IMR-90 (cell line): ENCODE measurements at regions not wholly inside any gene's neighbourhood (a gene's known extent, or its start where the extent isn't known, plus 50 kb on each side); places are given as distances from the start of the nearest gene placed in this dataset.

Source experiments
- ATAC-seq: fragments of 200-7000 bp; cut with Tn5 transposase; 2 replicates; pipeline ENCODE4 v1.9.1; 2020; ENCODE audit warnings: low read depth, mild to moderate bottlenecking, moderate library complexity
- BruUV-seq: library from RNA; stranded (reverse); fragments of 400-500 nt; replicated peaks from 2 replicates; lab custom pipeline; 2021; lab: Mats Ljungman, UMichigan
- CTCF ChIA-PET: fragments of 300-600 bp; formaldehyde crosslinking; extraction: SDS; loops from one replicate; lab custom pipeline; 2021; ENCODE audit warnings: antibody characterized with exemption; lab: Yijun Ruan, JAX
- POLR2A ChIA-PET: fragments of 300-600 bp; sonication (Branson Sonifier 250); formaldehyde crosslinking; loops from one replicate; lab custom pipeline; 2022; ENCODE audit warnings: antibody characterized with exemption; ENCODE audit not compliant: unreplicated experiment; lab: Charles Lee
- DNase-seq: peaks from one replicate; pipeline ENCODE4 v3.0.0; 2013
- H2AFZ ChIP-seq: replicated peaks from 2 replicates; pipeline ENCODE3; 2013; ENCODE audit warnings: low read length, mild to moderate bottlenecking; ENCODE audit not compliant: poor library complexity
- H2AK5ac ChIP-seq: 2 replicates; pipeline ENCODE4 v1.6.1; 2013; ENCODE audit warnings: low read depth, low read length, inconsistent platforms
- H2AK9ac ChIP-seq: replicated peaks from 2 replicates; pipeline ENCODE3; 2013; ENCODE audit warnings: mild to moderate bottlenecking, low read depth, low read length, moderate library complexity; ENCODE audit not compliant: poor library complexity
- H2BK120ac ChIP-seq: 2 replicates; pipeline ENCODE4 v1.6.1; 2013; ENCODE audit warnings: low read depth, low read length, inconsistent platforms
- H2BK15ac ChIP-seq: 3 replicates; pipeline ENCODE4 v1.6.1; 2013; ENCODE audit warnings: low read depth, low read length, inconsistent platforms
- H2BK20ac ChIP-seq: 2 replicates; pipeline ENCODE4 v1.6.1; 2013; ENCODE audit warnings: low read depth, mild to moderate bottlenecking, inconsistent platforms, low read length, moderate library complexity
- H2BK5ac ChIP-seq: 2 replicates; pipeline ENCODE4 v1.6.1; 2013; ENCODE audit warnings: mild to moderate bottlenecking, low read depth, low read length, inconsistent platforms; ENCODE audit not compliant: poor library complexity, severe bottlenecking
- H3K14ac ChIP-seq: replicated peaks from 2 replicates; pipeline ENCODE4 v1.6.1; 2013; ENCODE audit warnings: low read depth, low read length, inconsistent platforms
- H3K18ac ChIP-seq: 2 replicates; pipeline ENCODE4 v1.6.1; 2013; ENCODE audit warnings: low read depth, low read length, control low read depth
- H3K23ac ChIP-seq: 2 replicates; pipeline ENCODE4 v1.6.1; 2013; ENCODE audit warnings: low read depth, low read length, inconsistent platforms
- H3K27ac ChIP-seq: 2 replicates; pipeline ENCODE4 v1.5.1; 2013; ENCODE audit warnings: mild to moderate bottlenecking, control low read depth, low read length; ENCODE audit not compliant: insufficient read depth
- H3K27me3 ChIP-seq: 2 replicates; pipeline ENCODE4 v1.6.1; 2013; ENCODE audit warnings: low read length; ENCODE audit not compliant: control insufficient read depth, insufficient read depth
- H3K36me3 ChIP-seq: 2 replicates; pipeline ENCODE4 v1.6.1; 2013; ENCODE audit warnings: low read length, mixed read lengths; ENCODE audit not compliant: control insufficient read depth, insufficient read depth
- H3K4ac ChIP-seq: 2 replicates; pipeline ENCODE4 v1.6.1; 2013; ENCODE audit warnings: low read depth, low read length, inconsistent platforms
- H3K4me1 ChIP-seq: 2 replicates; pipeline ENCODE4 v1.6.1; 2013; ENCODE audit warnings: low read length, mixed read lengths; ENCODE audit not compliant: control insufficient read depth, insufficient read depth
- H3K4me2 ChIP-seq: 2 replicates; pipeline ENCODE4 v1.6.1; 2013; ENCODE audit warnings: low read depth, mild to moderate bottlenecking, control low read depth, low read length, moderate library complexity
- H3K4me3 ChIP-seq: 2 replicates; pipeline ENCODE4 v1.5.1; 2013; ENCODE audit warnings: low read depth, mild to moderate bottlenecking, control low read depth, low read length, moderate library complexity; ENCODE audit not compliant: insufficient read depth
- H3K56ac ChIP-seq: 2 replicates; pipeline ENCODE4 v1.6.1; 2013; ENCODE audit warnings: low read length, inconsistent platforms; ENCODE audit not compliant: insufficient read depth; ENCODE audit errors: extremely low read depth
- H3K79me1 ChIP-seq, 2 experiments: 2 replicates each; pipeline ENCODE4 v1.6.1; 2013; ENCODE audit warnings: low read length in 2 of 2, inconsistent platforms in 1 of 2, low read depth in 1 of 2
- H3K9ac ChIP-seq: 2 replicates; pipeline ENCODE4 v1.6.1; 2013; ENCODE audit warnings: low read depth, low read length, control low read depth
- H3K9me1 ChIP-seq: 2 replicates; pipeline ENCODE4 v1.6.1; 2013; ENCODE audit warnings: low read length, inconsistent platforms; ENCODE audit not compliant: insufficient read depth
- H3K9me3 ChIP-seq: 2 replicates; pipeline ENCODE4 v1.6.1; 2013; ENCODE audit warnings: low read length; ENCODE audit not compliant: control insufficient read depth, insufficient read depth
- H4K20me1 ChIP-seq: 2 replicates; pipeline ENCODE4 v1.6.1; 2013; ENCODE audit warnings: low read length, inconsistent platforms; ENCODE audit not compliant: insufficient read depth
- H4K5ac ChIP-seq: 2 replicates; pipeline ENCODE4 v1.6.1; 2013; ENCODE audit warnings: mild to moderate bottlenecking, low read depth, low read length, control low read depth
- H4K8ac ChIP-seq, 2 experiments: 2 replicates each; pipeline ENCODE4 v1.6.1; 2013; ENCODE audit warnings: low read depth in 2 of 2, low read length in 2 of 2, control low read depth in 1 of 2, inconsistent platforms in 1 of 2
- H4K91ac ChIP-seq: 2 replicates; pipeline ENCODE4 v1.6.1; 2013; ENCODE audit warnings: low read depth, low read length, inconsistent platforms; ENCODE audit not compliant: insufficient read depth
- BHLHE40 ChIP-seq: fragments of 150-350 bp; IDR thresholded peaks from 2 replicates; pipeline ENCODE4 v1.6.1; 2016; ENCODE audit warnings: mild to moderate bottlenecking, low read depth, low read length
- CEBPB ChIP-seq: IDR thresholded peaks from 2 replicates; pipeline ENCODE4 v1.6.1; 2012; ENCODE audit warnings: low read depth, low read length, improper control_type of control experiment
- CHD1 ChIP-seq: IDR thresholded peaks from 2 replicates; pipeline ENCODE4 v1.6.1; 2012; ENCODE audit warnings: low read depth, low read length, improper control_type of control experiment
- FOS ChIP-seq: fragments of 150-350 bp; IDR thresholded peaks from 2 replicates; pipeline ENCODE4 v1.6.1; 2016; ENCODE audit warnings: low read depth, low read length
- MAFK ChIP-seq: IDR thresholded peaks from 2 replicates; pipeline ENCODE4 v1.6.1; 2012; ENCODE audit warnings: low read depth, low read length, improper control_type of control experiment
- MAZ ChIP-seq: IDR thresholded peaks from 2 replicates; pipeline ENCODE4 v1.6.1; 2012; ENCODE audit warnings: low read depth, mild to moderate bottlenecking, low read length, improper control_type of control experiment, moderate library complexity, borderline replicate concordance
- MXI1 ChIP-seq: IDR thresholded peaks from 2 replicates; pipeline ENCODE4 v1.6.1; 2012; ENCODE audit warnings: low read depth, mild to moderate bottlenecking, low read length, moderate library complexity, borderline replicate concordance
- NFE2L2 ChIP-seq: fragments of 150-350 bp; IDR thresholded peaks from 2 replicates; pipeline ENCODE4 v1.6.1; 2016; ENCODE audit warnings: low read depth, mild to moderate bottlenecking, low read length
- POLR2A ChIP-seq: IDR thresholded peaks from 2 replicates; pipeline ENCODE4 v1.6.1; 2012; ENCODE audit warnings: mild to moderate bottlenecking, low read depth, low read length
- RAD21 ChIP-seq: IDR thresholded peaks from 2 replicates; pipeline ENCODE4 v1.6.1; 2012; ENCODE audit warnings: low read length, improper control_type of control experiment
- RCOR1 ChIP-seq: IDR thresholded peaks from 2 replicates; pipeline ENCODE4 v1.6.1; 2012; ENCODE audit warnings: mild to moderate bottlenecking, low read length, improper control_type of control experiment; ENCODE audit not compliant: insufficient replicate concordance
- RFX5 ChIP-seq: IDR thresholded peaks from 2 replicates; pipeline ENCODE4 v1.8.0; 2012; ENCODE audit warnings: low read depth, mild to moderate bottlenecking, low read length, moderate library complexity
- WGBS, 2 experiments: methylation state at CpG; one replicate each; pipeline versions ENCODE4 v1.1.5 to v1.1.7; 2013; ENCODE audit warnings: missing lambda C conversion rate in 2 of 2; ENCODE audit not compliant: insufficient read length in 1 of 2; ENCODE audit errors: extremely low coverage in 2 of 2; 5-methylcytosine and 5-hydroxymethylcytosine counted together
- dilution Hi-C: fragments of 300-500 bp; cut with HindIII; formaldehyde crosslinking; loops from one replicate; pipeline ENCODE4 v1.14.3; 2018; ENCODE audit warnings: low sequenced_read_pairs; ENCODE audit not compliant: unreplicated experiment
- in situ Hi-C: fragments of 300-500 bp; cut with MboI; formaldehyde crosslinking; loops from 3 replicates; pipeline ENCODE4 v1.14.3; 2019; ENCODE audit warnings: low sequenced_read_pairs, inconsistent platforms, mixed read lengths
- intact Hi-C: fragments of 100-400 bp; cut with micrococcal nuclease; formaldehyde crosslinking; loops from 2 replicates; pipeline ENCODE4 v1.10.0; 2022
- TF ChIP-seq, protein P1 (sequence below): fragments of 150-350 bp; IDR thresholded peaks from 2 replicates; pipeline ENCODE4 v1.6.1; 2016; ENCODE audit warnings: low read depth, mild to moderate bottlenecking, low read length, moderate library complexity, borderline replicate concordance
- TF ChIP-seq, protein P2 (sequence below): conservative IDR thresholded peaks from 2 replicates; pipeline ENCODE4 v1.5.1; 2012; ENCODE audit warnings: mild to moderate bottlenecking, low read depth, low read length, improper control_type of control experiment
- TF ChIP-seq, protein P3 (sequence below): fragments of 150-350 bp; IDR thresholded peaks from 2 replicates; pipeline ENCODE4 v1.6.1; 2017; ENCODE audit warnings: mild to moderate bottlenecking, antibody characterized with exemption, low read length, low read depth

DNA sequence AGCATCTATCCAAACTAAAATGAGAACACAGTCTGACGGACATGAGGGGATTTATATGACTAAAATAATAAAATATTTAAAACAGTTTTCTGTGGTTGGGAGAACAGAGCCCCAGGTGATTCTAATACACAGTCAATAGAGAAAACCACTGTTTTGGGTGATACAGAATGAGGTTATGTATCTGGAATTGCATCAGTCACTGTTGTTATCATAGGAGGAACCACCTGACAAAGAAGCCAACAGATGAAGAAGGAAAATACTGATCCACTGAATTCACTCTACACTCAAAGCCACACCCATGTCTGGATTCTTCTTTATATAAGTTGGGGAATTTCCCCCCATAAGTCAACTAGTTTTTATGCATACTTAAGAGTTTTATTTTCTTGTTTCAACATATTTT is 799.0 kb downstream of the TLR4 start:
- in situ Hi-C loops = no loop called here

More for the DNA sequence above, 799.0 kb downstream of the TLR4 start:
- Histone ChIP-seq H2AK5ac (no peak overlapping the region), H3K36me3 (no peaks in the 10 kb centered on the region), H3K4me3 (no peak overlapping the region), H3K27me3 (no peaks in the 10 kb centered on the region), H4K5ac (no peak overlapping the region), H2BK20ac (no peak overlapping the region), H3K79me1 (no peaks in the 10 kb centered on the region), H2BK5ac (no peak overlapping the region), H4K20me1 (no peaks in the 10 kb centered on the region), H3K56ac (no peak overlapping the region), H3K18ac (no peak overlapping the region), H4K91ac (no peak overlapping the region), H3K9me1 (no peaks in the 10 kb centered on the region), H3K27ac (no peak overlapping the region), H4K8ac (no peak overlapping the region), H2BK15ac (no peak overlapping the region), H3K9me3 (peaks cover 5% of the 10 kb centered on the region), H3K9ac (no peak overlapping the region), H2AK9ac (no peak overlapping the region), H2AFZ (no peak overlapping the region), H3K14ac (no peak overlapping the region), H3K4me2 (no peak overlapping the region), H3K4ac (no peak overlapping the region), H3K4me1 (no peaks in the 10 kb centered on the region), H3K23ac (no peak overlapping the region), H2BK120ac (no peak overlapping the region)
- dilution Hi-C loops (no loop called here), intact Hi-C loops (no loop called here)
- no TSS peak for BruUV-seq
- POLR2A ChIA-PET = no interaction called here
- no peak for TF ChIP-seq CEBPB
- TF ChIP-seq, protein P1, sequence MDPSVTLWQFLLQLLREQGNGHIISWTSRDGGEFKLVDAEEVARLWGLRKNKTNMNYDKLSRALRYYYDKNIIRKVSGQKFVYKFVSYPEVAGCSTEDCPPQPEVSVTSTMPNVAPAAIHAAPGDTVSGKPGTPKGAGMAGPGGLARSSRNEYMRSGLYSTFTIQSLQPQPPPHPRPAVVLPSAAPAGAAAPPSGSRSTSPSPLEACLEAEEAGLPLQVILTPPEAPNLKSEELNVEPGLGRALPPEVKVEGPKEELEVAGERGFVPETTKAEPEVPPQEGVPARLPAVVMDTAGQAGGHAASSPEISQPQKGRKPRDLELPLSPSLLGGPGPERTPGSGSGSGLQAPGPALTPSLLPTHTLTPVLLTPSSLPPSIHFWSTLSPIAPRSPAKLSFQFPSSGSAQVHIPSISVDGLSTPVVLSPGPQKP = no peak
- TF ChIP-seq MAZ = no peak
- TF ChIP-seq, protein P2, sequence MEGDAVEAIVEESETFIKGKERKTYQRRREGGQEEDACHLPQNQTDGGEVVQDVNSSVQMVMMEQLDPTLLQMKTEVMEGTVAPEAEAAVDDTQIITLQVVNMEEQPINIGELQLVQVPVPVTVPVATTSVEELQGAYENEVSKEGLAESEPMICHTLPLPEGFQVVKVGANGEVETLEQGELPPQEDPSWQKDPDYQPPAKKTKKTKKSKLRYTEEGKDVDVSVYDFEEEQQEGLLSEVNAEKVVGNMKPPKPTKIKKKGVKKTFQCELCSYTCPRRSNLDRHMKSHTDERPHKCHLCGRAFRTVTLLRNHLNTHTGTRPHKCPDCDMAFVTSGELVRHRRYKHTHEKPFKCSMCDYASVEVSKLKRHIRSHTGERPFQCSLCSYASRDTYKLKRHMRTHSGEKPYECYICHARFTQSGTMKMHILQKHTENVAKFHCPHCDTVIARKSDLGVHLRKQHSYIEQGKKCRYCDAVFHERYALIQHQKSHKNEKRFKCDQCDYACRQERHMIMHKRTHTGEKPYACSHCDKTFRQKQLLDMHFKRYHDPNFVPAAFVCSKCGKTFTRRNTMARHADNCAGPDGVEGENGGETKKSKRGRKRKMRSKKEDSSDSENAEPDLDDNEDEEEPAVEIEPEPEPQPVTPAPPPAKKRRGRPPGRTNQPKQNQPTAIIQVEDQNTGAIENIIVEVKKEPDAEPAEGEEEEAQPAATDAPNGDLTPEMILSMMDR = no peak
- TF ChIP-seq, protein P3, sequence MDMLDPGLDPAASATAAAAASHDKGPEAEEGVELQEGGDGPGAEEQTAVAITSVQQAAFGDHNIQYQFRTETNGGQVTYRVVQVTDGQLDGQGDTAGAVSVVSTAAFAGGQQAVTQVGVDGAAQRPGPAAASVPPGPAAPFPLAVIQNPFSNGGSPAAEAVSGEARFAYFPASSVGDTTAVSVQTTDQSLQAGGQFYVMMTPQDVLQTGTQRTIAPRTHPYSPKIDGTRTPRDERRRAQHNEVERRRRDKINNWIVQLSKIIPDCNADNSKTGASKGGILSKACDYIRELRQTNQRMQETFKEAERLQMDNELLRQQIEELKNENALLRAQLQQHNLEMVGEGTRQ = no peak
- no peak for TF ChIP-seq RFX5
- TF ChIP-seq BHLHE40 = no peak
- TF ChIP-seq RCOR1 = no peak
- TF ChIP-seq FOS = no peak
- TF ChIP-seq MXI1 = no peak
- no peak for TF ChIP-seq NFE2L2
- no peak for TF ChIP-seq CHD1
- TF ChIP-seq RAD21 = no peak
- no peak for TF ChIP-seq POLR2A
- TF ChIP-seq MAFK = no peak
- DNase-seq = no peak
- no CpG with 5 or more reads among the region's 1 CpG for WGBS, 2 experiments
- ATAC-seq = no peak
- CTCF ChIA-PET = no interaction called here
